ENCODE measurements at regions not wholly inside any gene's neighbourhood (a gene's known extent, or its start where the extent isn't known, plus 50 kb on each side); places are given as distances from the start of the nearest gene placed in this dataset.

- DNase-seq (ENCODE audit: low read depth in 2 of 3, low spot score in 2 of 3): no peak
Observed at GRCh38 chr4:23741681-23742191, 148.1 kb downstream of the PPARGC1A start.

- DNase-seq (ENCODE audit: low read depth in 2 of 3, low spot score in 2 of 3): no peak
Observed at GRCh38 chr4:23737571-23737970, 152.3 kb downstream of the PPARGC1A start.

GRCh38 chr4:23736466-23736865 is 153.4 kb downstream of the PPARGC1A start:
- DNase-seq (ENCODE audit: low read depth in 2 of 3, low spot score in 2 of 3): no peak

GRCh38 chr4:23734000-23734399 is 155.8 kb downstream of the PPARGC1A start:
- DNase-seq (ENCODE audit: low read depth in 2 of 3, low spot score in 2 of 3): no peak

- no peak for DNase-seq (ENCODE audit: low read depth in 2 of 3, low spot score in 2 of 3)
Observed at GRCh38 chr4:23733476-23733875, 156.4 kb downstream of the PPARGC1A start.

- no peak for DNase-seq (ENCODE audit: low read depth in 2 of 3, low spot score in 2 of 3)
Observed at GRCh38 chr4:23730998-23731397, 158.8 kb downstream of the PPARGC1A start.

GRCh38 chr4:23728971-23729370 is 160.9 kb downstream of the PPARGC1A start:
- no peak for DNase-seq (ENCODE audit: low read depth in 2 of 3, low spot score in 2 of 3)

- no peak for DNase-seq (ENCODE audit: low read depth in 2 of 3, low spot score in 2 of 3)
Observed at GRCh38 chr4:23728393-23728792, 161.5 kb downstream of the PPARGC1A start.

- no peak for DNase-seq (ENCODE audit: low read depth in 2 of 3, low spot score in 2 of 3)
Observed at GRCh38 chr4:23720556-23720955, 169.3 kb downstream of the PPARGC1A start.

GRCh38 chr4:23718435-23718834 is 171.4 kb downstream of the PPARGC1A start:
- DNase-seq (ENCODE audit: low read depth in 2 of 3, low spot score in 2 of 3): no peak

GRCh38 chr4:23717528-23718248 is 172.2 kb downstream of the PPARGC1A start:
- DNase-seq (ENCODE audit: low read depth in 2 of 3, low spot score in 2 of 3): no peak

GRCh38 chr4:23710298-23710697 is 179.5 kb downstream of the PPARGC1A start:
- no peak for DNase-seq (ENCODE audit: low read depth in 2 of 3, low spot score in 2 of 3)

GRCh38 chr4:23707652-23708026 is 182.2 kb downstream of the PPARGC1A start:
- no peak for DNase-seq (ENCODE audit: low read depth in 2 of 3, low spot score in 2 of 3)

GRCh38 chr4:23706972-23707651 is 182.7 kb downstream of the PPARGC1A start:
- DNase-seq (ENCODE audit: low read depth in 2 of 3, low spot score in 2 of 3): no peak

- DNase-seq (ENCODE audit: low read depth in 2 of 3, low spot score in 2 of 3): no peak
Observed at GRCh38 chr4:23700197-23700596, 189.7 kb downstream of the PPARGC1A start.

- no peak for DNase-seq (ENCODE audit: low read depth in 2 of 3, low spot score in 2 of 3)
Observed at GRCh38 chr4:23697722-23698121, 192.1 kb downstream of the PPARGC1A start.

GRCh38 chr4:23697001-23697528 is 192.8 kb downstream of the PPARGC1A start:
- DNase-seq (ENCODE audit: low read depth in 2 of 3, low spot score in 2 of 3): no peak

GRCh38 chr4:23686169-23686897 is 203.5 kb downstream of the PPARGC1A start:
- DNase-seq (ENCODE audit: low read depth in 2 of 3, low spot score in 2 of 3): no peak

GRCh38 chr4:23685471-23685870 is 204.4 kb downstream of the PPARGC1A start:
- DNase-seq (ENCODE audit: low read depth in 2 of 3, low spot score in 2 of 3): no peak

GRCh38 chr4:23680671-23681518 is 209.0 kb downstream of the PPARGC1A start:
- no peak for DNase-seq (ENCODE audit: low read depth in 2 of 3, low spot score in 2 of 3)

GRCh38 chr4:23674694-23675093 is 215.2 kb downstream of the PPARGC1A start:
- no peak for DNase-seq (ENCODE audit: low read depth in 2 of 3, low spot score in 2 of 3)
